RCC 7860 (cell line): ENCODE measurements at regions not wholly inside any gene's neighbourhood (a gene's known extent, or its start where the extent isn't known, plus 50 kb on each side); places are given as distances from the start of the nearest gene placed in this dataset.

Experiments used
- DNase-seq: peaks from one replicate; pipeline ENCODE4 v3.0.0-alpha.2; 2015; ENCODE audit warnings: low spot score
- FAIRE-seq: peaks from 2 replicates; lab custom pipeline; 2012; peaks lifted over from hg19 to GRCh38; lab: Jason Lieb, UNC

- FAIRE-seq (no peak), DNase-seq (no peak)
These were observed 57.9 kb downstream of the NPY start for GRCh38 chr7:24341691-24342413.

- no peak for DNase-seq
- no peak for FAIRE-seq
These were observed 59.6 kb downstream of the NPY start for GRCh38 chr7:24343614-24344013.

- no peak for DNase-seq
- no peak for FAIRE-seq
These were observed 62.1 kb downstream of the NPY start for GRCh38 chr7:24346129-24346528.

- no peak for DNase-seq
- no peak for FAIRE-seq
These were observed 62.7 kb downstream of the NPY start for GRCh38 chr7:24346716-24347115.

GRCh38 chr7:24349339-24349738 is 65.3 kb downstream of the NPY start:
- DNase-seq (no peak), FAIRE-seq (no peak)

- DNase-seq (no peak), FAIRE-seq (no peak)
These were observed 70.5 kb downstream of the NPY start for GRCh38 chr7:24354456-24354855.

- DNase-seq (no peak), FAIRE-seq (no peak)
These were observed 72.9 kb downstream of the NPY start for GRCh38 chr7:24356718-24357386.

GRCh38 chr7:24361001-24361400 is 77.0 kb downstream of the NPY start:
- no peak for DNase-seq
- no peak for FAIRE-seq

GRCh38 chr7:24365606-24366005 is 81.6 kb downstream of the NPY start:
- FAIRE-seq (no peak), DNase-seq (no peak)

- no peak for FAIRE-seq
- DNase-seq: no peak
These were observed 82.9 kb downstream of the NPY start for GRCh38 chr7:24366876-24367275.

- FAIRE-seq: no peak
- no peak for DNase-seq
These were observed 84.2 kb downstream of the NPY start for GRCh38 chr7:24368161-24368560.

- no peak for DNase-seq
- no peak for FAIRE-seq
These were observed 86.6 kb downstream of the NPY start for GRCh38 chr7:24370541-24370940.

- no peak for FAIRE-seq
- no peak for DNase-seq
These were observed 89.3 kb downstream of the NPY start for GRCh38 chr7:24372961-24373955.

GRCh38 chr7:24378871-24379616 is 95.1 kb downstream of the NPY start:
- FAIRE-seq (peak; percentile 87), DNase-seq (peak; percentile 77)

GRCh38 chr7:24381894-24382505 is 98.0 kb downstream of the NPY start:
- no peak for FAIRE-seq
- DNase-seq: no peak

- FAIRE-seq (no peak), DNase-seq (no peak)
These were observed 99.1 kb downstream of the NPY start for GRCh38 chr7:24383055-24383454.

- FAIRE-seq (no peak), DNase-seq (no peak)
These were observed 100.5 kb downstream of the NPY start for GRCh38 chr7:24384362-24385030.

GRCh38 chr7:24388212-24388611 is 104.2 kb downstream of the NPY start:
- DNase-seq: no peak
- FAIRE-seq: no peak

- DNase-seq (no peak), FAIRE-seq (no peak)
These were observed 106.6 kb downstream of the NPY start for GRCh38 chr7:24390376-24391157.
